ENCODE measurements at regions not wholly inside any gene's neighbourhood (a gene's known extent, or its start where the extent isn't known, plus 50 kb on each side); places are given as distances from the start of the nearest gene placed in this dataset.

DNA sequence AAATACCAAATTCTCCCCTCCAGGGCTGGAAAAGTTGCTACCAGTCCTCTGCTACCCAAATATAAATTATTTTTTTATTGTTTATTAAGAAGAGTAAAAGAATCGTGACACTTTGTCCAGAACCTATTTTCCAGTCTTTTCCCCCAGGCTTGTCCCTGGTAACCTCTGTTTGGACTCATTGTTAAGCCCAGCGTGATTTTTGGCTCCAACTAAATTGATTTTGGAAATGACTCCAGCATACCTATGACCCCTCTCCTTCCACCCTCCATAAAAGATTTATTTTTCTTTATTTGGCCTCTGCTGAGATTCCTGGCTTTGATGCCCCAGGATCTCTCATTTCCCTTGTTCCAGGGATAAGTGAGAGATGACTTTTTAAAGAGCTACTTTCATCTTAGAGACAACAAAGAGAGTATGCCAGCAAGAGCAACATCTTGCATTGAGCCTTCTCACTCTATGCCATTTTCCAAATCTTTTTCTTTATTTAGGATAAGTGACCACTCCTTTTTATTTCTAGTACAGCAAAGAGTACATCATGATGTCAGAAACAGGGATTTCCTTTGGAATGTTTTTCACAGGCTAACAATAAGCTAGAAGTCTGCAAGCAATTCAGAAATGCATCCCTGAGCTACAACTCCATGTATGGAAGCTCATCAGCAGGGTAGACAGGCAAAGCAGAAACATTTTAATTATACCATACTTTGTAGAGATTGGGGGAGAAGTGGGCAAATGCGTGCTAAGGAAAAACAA is 75.8 kb downstream of the DAD1 start:
- DNase-seq (ENCODE audit: low read depth in 2 of 3, low spot score in 2 of 3), result no peak

DNA sequence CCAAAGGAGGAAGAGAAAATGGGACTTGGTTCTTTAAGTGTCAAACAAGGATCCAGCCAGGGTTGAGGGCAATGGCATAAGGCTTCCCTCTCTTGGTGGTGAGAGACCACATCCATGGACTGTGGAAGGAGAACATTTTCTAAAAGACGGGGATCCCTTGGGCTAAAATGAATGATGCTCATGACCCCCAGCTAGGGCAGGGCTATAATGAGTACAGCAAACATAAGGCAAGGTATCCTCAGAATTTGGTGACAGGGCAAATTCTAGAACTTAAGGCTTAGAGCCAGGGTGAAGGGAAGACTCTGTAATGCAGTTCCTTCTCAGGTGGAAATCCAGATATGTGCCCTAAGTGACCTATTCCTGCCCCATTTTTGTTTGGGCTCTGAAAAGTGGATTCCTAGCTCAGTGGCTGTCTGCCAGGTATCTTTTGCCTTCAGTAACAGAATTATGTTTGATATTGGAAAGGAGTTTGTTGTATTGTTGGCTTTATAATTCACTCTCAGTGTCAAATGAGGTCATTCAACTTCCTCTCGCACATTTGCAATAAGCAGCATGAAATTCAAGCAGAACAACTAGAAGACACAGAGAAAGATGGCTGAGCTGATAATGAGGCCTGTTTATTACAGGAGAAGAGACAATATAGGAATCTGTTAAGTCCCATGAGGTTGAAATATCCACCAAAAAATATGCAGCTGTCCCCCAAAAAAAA is 76.8 kb downstream of the DAD1 start:
- peak in 1 of 3 donors; percentile 26 for DNase-seq (ENCODE audit: low read depth in 2 of 3, low spot score in 2 of 3)

DNA sequence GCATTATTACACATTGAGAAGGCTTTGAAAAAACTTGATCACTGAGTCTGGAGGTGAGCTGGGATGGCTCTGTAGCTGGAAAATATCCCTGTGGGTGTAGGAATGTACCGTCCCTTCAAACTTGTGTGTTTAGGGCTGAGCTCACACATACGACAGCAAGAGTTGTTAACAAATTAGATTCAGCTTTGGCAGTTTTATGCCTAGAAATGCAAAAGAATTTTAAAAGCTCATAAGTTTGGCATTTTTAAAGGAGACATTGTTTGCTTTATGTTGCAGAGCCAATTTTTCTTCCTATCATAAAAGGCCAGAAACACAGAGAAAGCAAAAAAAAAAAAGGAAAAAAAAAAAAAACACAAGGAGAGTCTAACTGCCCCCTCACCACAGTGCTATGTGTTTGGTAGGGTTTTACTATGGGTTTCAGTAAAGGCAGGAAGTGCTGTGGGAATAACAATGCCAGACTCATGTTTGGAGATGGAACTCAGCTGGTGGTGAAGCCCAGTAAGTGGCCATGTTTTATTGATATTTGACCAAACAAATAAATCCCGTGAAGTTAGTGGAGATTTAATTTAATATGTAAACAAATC is 78.4 kb downstream of the DAD1 start:
- no peak for DNase-seq (ENCODE audit: low read depth in 2 of 3, low spot score in 2 of 3)

DNA sequence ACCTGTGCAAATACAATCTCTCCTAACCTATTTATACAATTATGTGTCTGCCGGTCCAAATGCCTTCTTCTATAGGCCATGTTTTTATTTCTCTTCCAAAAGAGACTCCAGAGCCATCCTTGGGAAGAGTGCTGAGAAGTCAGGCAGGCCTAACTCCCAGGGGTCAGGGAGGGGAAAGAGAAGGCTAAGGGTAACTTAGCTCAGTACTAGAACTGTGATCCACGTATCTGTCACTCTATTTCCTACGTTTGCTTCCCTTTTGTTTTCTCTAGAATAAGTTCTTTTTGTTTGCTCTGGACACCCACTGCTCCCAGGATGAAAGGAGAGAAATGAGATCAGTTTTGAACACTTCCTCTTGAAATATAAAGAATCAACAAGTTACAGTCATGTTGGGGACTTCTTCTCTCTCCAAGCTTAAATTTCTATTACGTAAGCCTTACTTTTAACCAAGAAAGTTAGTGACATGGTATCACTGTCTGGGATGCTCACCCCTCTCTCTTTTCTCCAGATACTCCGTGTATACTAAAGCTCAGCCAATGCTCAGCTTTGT is 79.2 kb downstream of the DAD1 start:
- no peak for DNase-seq (ENCODE audit: low read depth in 2 of 3, low spot score in 2 of 3)

DNA sequence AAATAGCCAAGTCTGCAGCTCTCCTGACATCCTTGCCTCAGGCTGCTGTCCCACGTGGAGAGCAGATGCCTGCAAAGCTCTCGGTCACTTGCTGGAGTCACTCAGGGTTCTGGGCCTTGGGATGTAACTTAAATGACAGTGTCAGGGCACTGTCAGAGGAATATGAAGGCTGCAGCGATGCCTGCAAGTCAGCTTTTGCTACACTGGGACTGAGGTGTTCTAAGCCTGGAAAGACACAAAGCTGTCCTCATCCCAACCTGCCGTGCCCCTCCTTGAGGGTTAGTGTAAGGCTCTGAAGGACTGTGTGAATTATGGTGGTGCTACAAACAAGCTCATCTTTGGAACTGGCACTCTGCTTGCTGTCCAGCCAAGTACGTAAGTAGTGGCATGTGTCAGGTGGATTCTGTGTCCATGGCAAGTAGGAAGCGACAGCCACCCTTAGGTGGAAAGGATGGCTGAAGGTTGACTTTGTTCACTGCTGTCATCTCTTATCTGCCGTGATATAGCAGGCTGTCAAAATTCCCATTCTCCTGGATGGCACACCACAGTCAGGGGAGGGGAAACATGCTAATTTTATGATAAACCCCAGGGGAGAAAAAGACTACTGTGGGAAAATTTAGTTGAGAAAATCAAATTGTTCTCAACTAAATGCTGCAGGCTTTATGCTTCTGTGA is 79.9 kb downstream of the DAD1 start:
- no peak for DNase-seq (ENCODE audit: low read depth in 2 of 3, low spot score in 2 of 3)

DNA sequence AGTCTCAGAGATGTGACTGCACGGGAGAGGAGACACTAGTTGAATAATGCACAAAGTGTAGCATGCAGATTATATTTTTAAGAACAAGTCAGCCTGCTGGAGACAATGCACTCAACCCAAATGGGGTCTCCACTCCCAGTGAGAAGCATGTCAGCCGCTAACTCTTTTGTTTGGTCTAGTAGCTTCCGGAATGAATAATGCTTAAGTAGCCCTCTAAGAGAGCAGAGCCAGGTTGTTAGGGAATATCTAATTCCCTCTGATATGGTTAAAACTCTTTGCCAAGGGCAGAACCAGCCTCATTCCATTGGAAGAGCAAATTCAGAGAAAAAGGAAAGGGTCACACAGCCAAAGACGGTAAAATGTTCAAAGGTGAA is 80.4 kb downstream of the DAD1 start:
- no peak for DNase-seq (ENCODE audit: low read depth in 2 of 3, low spot score in 2 of 3)

DNA sequence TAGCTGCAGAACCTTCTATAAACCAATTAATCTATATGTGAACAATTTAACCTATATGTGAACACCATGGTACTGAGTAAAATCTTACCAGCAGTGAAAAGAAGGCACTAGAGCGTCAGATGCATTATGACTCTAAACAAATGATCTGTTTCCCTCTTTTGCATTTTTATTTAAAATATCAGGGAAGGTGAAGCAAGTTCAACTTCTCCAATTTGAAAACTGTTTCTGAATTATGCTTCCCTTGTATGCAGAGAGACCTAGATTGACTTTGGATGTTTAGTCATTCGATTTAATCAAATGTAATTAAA is 80.9 kb downstream of the DAD1 start:
- DNase-seq (ENCODE audit: low read depth in 2 of 3, low spot score in 2 of 3), result no peak

DNA sequence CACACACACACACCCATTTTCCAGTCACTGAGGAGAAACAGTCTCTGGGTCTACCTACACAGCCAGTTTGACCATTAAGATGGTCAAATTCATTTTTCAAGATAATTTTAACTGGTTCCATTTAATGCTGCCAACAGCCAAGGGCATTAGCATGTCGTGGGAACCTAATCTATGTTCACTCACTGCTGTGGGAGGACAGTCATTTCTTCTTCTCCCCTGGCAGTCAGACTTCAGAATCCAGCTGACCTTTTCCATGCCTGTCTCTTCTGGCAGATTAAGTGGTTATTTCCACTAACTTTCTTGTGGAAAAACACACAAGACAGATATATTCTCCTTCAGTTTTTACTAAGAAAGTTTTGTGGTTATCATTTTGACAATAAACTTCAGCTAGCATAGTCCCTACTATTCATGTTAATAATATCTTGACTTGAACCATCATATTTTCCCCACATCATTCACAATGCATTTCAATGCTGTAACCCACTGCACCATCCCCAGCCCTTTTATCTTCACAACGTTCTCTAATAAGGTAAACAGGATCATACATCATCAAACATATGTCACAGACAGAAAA is 82.2 kb downstream of the DAD1 start:
- DNase-seq (ENCODE audit: low read depth in 2 of 3, low spot score in 2 of 3), result no peak

DNA sequence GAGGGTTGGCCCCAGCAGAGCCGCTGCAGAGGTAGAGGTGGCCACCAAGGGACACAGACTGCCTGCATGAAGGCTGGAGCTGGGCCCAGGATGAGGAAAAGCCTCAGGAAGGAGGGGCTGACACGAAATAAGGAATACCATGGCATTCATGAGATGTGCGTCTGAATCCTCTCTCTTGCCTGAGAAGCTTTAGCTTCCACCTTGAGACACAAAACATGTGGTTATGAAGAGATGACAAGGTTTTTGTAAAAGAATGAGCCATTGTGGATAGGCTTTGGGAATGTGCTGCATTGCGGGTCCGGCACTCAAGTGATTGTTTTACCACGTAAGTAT is 82.7 kb downstream of the DAD1 start:
- no peak for DNase-seq (ENCODE audit: low read depth in 2 of 3, low spot score in 2 of 3)

DNA sequence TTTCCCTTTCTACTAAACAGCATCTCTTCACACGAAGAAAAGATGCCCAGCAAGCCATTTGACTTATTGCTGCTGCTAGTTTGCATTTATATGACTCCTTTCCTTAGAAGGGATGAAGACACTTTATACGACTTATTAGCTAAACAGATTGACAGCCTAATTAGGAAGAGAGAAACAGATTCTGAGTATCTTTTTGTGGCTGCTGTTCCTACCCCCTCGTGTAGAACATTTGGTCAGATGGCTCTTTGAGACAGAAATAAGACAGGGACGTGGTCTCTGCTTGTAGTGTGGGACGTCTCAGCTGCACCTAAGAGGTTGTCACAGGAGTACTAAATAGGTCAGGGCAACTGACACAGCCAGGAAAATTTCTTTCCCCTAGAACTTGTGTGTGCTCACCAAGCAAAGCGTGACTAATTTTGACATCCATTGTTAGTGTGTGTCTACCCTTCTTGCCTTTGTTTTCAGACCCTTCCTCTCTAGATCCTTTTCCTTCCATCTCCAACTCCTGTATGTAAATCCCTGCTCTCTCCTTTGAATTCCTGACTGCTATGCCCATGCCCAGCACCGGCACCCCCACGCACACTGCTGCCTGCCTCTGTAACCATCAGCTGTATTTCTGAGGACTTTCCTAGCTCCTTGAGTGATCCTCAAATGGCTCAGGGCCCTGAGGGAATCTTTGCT is 83.2 kb downstream of the DAD1 start:
- DNase-seq (ENCODE audit: low read depth in 2 of 3, low spot score in 2 of 3), result no peak

DNA sequence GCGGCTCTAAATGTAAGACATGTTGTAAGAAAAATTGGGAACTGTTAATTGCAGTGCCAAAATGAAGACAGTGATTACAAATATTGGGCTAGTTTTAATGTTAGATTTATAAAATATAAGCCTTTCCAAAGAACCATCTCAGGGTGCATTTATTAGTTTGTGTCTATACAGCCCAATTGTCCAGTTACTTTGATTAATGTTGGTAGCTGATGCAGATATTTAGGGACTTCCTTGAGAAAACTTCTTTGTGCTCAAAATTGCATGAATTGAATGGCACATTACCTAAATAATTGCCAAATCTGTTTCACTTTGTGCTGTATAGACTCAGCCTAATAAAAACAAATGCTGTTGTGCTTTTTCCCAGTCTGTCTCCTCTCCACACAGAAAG is 83.7 kb downstream of the DAD1 start:
- DNase-seq (ENCODE audit: low read depth in 2 of 3, low spot score in 2 of 3), result no peak

DNA sequence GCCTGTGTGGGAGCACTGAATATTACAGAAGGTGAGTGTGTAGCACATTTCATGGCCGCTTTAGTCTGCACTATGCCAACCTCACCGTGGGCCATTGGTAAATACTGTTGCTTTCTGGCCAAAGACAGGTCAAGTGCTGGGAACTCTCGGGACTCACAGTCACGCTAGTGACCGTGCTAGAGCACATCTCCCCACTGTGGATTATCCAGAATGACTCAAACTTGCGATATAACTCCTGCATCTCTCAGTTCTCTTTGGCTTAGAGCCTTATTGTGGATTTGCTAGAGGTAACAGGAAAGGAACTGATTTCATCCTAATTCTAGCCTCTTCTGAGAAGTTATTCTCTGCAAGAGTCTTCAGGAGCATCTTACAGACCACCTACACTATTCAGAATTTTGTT is 86.5 kb downstream of the DAD1 start:
- no peak for DNase-seq (ENCODE audit: low read depth in 2 of 3, low spot score in 2 of 3)

DNA sequence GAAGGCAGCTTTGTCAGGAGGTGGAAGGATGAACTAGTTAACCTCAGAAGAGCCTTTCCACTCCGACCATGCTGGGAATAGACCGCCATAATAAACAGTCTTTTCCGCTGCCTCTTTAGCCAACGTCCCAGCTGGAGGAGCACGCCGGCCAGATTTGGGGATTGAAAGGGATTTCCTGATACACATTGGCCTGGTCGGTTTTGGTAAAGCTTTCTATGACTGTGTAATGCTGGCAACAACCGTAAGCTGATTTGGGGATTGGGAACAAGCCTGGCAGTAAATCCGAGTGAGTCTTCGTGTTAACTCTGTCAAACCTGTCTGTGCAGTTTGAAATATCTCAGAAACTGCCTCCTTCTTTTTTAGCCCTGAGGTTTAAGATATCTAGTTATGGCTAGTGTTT is 87.0 kb downstream of the DAD1 start:
- DNase-seq (ENCODE audit: low read depth in 2 of 3, low spot score in 2 of 3), result no peak

DNA sequence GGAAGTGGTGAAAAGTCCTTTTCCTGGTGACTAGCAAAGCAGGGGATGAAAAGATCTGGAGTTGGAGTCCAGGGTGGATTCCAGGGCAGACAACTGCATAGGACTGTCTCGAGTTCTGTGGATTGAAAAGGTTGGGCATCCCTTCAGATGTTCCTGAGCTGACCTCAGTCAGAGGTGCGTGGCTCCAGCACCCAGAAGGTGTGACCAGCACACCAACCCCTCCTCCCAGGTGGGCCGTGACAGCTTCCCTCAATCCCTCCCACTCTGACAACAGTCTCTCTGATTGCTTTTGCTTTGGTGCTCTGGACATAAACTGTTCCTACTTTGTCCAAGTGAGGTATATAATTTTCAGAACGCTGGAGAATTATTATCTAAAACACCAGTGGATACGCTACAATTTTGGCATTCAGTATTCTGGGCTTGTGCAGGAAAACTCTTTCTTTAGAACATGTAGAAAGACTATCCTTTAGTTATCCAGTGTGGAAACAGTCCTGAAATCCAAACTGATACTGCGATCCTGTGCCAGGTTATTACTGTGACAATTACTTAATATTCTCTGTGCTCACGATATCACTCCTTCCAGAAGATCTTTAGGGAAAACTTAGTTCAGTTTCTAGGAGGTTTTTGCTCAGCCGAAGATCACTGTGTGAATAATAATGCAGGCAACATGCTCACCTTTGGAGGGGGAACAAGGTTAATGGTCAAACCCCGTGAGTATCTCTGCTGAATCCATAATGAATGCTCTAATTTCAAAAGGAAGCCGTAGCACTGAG is 87.9 kb downstream of the DAD1 start:
- DNase-seq (ENCODE audit: low read depth in 2 of 3, low spot score in 2 of 3), result no peak

DNA sequence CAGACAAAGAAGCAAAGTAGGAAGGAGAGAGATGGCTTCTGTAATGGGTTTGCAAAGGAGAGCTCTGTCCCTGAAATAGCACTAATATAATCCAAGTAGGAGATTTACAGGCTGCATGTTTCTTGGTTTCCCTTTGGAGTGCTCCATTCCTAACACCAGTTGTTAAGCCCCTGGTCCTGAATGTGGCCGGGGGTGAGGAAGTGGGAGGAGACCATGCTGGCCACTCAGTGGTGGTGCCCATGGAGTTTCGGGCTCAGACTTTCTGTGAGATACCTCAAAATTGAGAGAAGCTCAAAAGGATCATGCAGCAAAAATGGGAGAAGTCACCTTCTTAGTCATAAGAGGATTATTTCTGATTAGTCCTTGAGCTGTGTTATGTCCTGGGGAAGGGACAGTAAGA is 88.5 kb downstream of the DAD1 start:
- no peak for DNase-seq (ENCODE audit: low read depth in 2 of 3, low spot score in 2 of 3)

DNA sequence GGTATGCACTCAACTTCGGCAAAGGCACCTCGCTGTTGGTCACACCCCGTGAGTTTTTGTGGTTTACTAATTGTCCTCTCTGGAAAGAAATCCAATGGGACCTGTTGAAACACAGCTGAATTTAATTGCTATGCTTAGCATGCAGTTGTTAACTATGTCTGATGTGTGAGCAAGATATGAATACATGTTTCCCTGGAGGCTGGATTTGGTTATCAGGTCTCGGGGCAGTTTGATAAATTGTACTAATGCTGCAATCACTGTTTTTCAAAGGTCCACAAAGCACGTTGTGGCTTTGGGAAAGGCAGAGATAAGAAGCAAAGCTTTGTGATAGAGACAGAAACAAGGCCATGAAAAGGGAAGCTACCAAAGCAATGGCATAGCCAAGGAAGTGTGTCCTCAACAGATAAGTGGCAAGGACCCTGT is 91.3 kb downstream of the DAD1 start:
- peak in 2 of 3 donors; percentile 62 to 84 for DNase-seq (ENCODE audit: low read depth in 2 of 3, low spot score in 2 of 3)

DNA sequence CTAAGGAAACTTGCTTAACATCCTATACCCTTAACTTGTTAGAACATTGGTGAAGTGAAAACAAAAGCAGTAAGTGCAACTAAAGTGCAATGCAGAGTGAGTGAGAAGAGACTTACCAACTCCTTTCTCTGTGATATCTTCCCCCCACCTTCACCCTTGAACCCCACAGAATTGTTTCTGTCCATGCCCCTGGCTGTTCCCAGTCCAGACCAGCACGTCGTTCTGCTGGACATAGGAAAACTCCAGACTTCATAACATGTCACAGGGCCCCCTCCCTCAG is 91.9 kb downstream of the DAD1 start:
- DNase-seq (ENCODE audit: low read depth in 2 of 3, low spot score in 2 of 3), result peak in 1 of 3 donors; percentile 24

DNA sequence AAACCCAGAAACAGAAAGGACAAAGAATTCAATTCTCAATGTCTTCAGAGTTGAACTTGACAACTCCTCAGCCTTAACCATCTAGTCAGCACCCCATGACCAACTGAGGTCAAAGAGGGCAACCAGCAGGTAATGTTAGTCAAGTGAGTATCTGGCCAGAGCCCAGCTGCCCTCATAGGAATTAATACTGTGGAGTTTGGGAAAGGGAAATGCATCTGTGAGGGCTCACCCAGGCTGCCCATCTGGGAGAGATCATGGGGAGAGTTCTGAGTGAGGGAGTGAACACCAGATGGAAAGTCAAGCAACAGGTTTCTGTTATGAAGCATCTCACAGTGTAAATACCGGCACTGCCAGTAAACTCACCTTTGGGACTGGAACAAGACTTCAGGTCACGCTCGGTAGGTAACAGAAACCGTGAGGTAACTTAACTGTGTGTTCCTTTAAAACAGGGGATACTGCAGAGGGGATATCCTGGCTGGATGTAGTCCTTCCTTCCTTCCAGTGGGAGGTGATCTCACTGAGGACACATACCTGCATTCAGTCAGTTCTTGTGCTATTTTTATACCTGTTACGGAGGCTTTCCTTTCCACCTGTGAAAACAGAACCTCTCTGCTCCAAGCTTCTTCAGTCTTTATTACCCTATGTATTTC is 94.4 kb downstream of the DAD1 start:
- no peak for DNase-seq (ENCODE audit: low read depth in 2 of 3, low spot score in 2 of 3)

DNA sequence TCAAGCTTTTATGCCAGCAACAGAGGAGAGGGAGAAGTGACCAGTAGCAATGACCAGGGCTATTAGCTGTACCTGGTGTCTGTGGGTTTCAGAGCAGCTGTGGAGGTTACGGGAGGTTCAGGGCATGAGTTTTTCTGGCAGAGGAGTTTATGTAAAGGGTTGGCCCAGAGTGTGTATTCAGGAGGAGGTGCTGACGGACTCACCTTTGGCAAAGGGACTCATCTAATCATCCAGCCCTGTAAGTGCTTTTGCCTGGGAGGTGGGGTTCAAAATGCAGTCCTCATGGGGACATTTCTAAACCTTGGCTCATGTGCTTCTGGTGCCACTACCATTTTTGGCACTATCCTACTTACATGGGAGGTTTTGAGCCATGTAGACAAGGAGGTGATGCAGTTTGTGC is 95.3 kb downstream of the DAD1 start:
- no peak for DNase-seq (ENCODE audit: low read depth in 2 of 3, low spot score in 2 of 3)

All from hematopoietic multipotent progenitor cell (in vitro differentiated cells).